ENCODE measurements at regions not wholly inside any gene's neighbourhood (a gene's known extent, or its start where the extent isn't known, plus 50 kb on each side); places are given as distances from the start of the nearest gene placed in this dataset.

DNA sequence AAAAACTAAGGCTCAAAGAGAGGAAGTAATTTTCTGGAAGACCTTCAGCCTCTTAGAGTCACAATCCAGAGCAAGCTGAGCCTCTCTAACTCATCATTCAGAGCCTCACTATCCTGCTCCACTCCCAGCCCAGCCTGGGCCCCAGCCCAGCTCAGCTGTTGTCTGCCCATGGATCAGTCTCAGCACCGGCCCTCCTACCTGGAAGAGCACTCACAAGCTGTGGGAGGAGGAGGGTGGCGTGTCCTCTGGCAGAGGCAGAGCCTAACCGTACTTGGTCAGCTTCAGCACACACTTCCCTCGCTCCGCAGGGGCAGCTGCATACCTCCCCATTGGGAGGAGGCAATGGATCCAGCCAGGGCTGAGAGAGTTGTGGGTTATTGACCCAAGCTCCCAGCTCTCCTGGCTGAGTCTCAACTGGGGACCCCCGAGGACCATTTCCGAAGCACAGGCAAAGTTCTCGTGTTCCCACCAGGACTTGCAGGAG, 66.7 kb upstream of the GPR26 start:
- TF ChIP-seq, protein P1, sequence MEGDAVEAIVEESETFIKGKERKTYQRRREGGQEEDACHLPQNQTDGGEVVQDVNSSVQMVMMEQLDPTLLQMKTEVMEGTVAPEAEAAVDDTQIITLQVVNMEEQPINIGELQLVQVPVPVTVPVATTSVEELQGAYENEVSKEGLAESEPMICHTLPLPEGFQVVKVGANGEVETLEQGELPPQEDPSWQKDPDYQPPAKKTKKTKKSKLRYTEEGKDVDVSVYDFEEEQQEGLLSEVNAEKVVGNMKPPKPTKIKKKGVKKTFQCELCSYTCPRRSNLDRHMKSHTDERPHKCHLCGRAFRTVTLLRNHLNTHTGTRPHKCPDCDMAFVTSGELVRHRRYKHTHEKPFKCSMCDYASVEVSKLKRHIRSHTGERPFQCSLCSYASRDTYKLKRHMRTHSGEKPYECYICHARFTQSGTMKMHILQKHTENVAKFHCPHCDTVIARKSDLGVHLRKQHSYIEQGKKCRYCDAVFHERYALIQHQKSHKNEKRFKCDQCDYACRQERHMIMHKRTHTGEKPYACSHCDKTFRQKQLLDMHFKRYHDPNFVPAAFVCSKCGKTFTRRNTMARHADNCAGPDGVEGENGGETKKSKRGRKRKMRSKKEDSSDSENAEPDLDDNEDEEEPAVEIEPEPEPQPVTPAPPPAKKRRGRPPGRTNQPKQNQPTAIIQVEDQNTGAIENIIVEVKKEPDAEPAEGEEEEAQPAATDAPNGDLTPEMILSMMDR (conservative IDR thresholded peaks at IDR 0.05; ENCODE audit: low read length), result no peak
- TF ChIP-seq EZH2phosphoT487 (IDR thresholded peaks at IDR 0.05; ENCODE audit: borderline replicate concordance), result no peak
